Fibroblast of lung (primary cell): ENCODE measurements at regions not wholly inside any gene's neighbourhood (a gene's known extent, or its start where the extent isn't known, plus 50 kb on each side); places are given as distances from the start of the nearest gene placed in this dataset.

Experiments
- DNase-seq, 2 donors: peaks; one replicate each; pipeline versions ENCODE4 v3.0.0 to v3.0.0-alpha.2; 2010; ENCODE audit warnings: low read depth in 2 of 2
- H2AFZ ChIP-seq: 2 replicates; pipeline ENCODE4 v1.5.1; 2012; ENCODE audit warnings: low read length, control low read depth, inconsistent platforms
- H3K27ac ChIP-seq: 2 replicates; pipeline ENCODE4 v1.5.1; 2011; ENCODE audit warnings: low read length, control low read depth; ENCODE audit not compliant: insufficient read depth
- H3K27me3 ChIP-seq: 2 replicates; pipeline ENCODE4 v1.5.1; 2011; ENCODE audit warnings: mild to moderate bottlenecking, low read length; ENCODE audit not compliant: control insufficient read depth, insufficient read depth
- H3K36me3 ChIP-seq: 2 replicates; pipeline ENCODE4 v1.5.1; 2011; ENCODE audit warnings: low read length; ENCODE audit not compliant: control insufficient read depth, insufficient read depth
- H3K4me1 ChIP-seq: 2 replicates; pipeline ENCODE4 v1.5.1; 2011; ENCODE audit warnings: low read length; ENCODE audit not compliant: control insufficient read depth, insufficient read depth; ENCODE audit errors: extremely low read depth
- H3K4me2 ChIP-seq: 2 replicates; pipeline ENCODE4 v1.5.1; 2011; ENCODE audit warnings: low read length, control low read depth; ENCODE audit not compliant: insufficient read depth; ENCODE audit errors: extremely low read depth
- H3K4me3 ChIP-seq, 4 experiments: fragments of 200-600 bp in 1 of 4; sonication (generic) in 1 of 4; replicated peaks in 1 of 4; 2 replicates each; pipeline ENCODE4 v1.5.1; 2011 to 2016; ENCODE audit warnings: low read length in 4 of 4, low read depth in 3 of 4, mild to moderate bottlenecking in 3 of 4, control low read depth in 2 of 4, inconsistent platforms in 1 of 4, mixed read lengths in 1 of 4; ENCODE audit not compliant: insufficient read depth in 1 of 4; ENCODE audit errors: control extremely low read depth in 1 of 4
- H3K79me2 ChIP-seq: 2 replicates; pipeline ENCODE4 v1.5.1; 2012; ENCODE audit warnings: mild to moderate bottlenecking, low read length, inconsistent platforms; ENCODE audit not compliant: control insufficient read depth, insufficient read depth
- H3K9ac ChIP-seq: 2 replicates; pipeline ENCODE4 v1.5.1; 2011; ENCODE audit warnings: mild to moderate bottlenecking, low read length, control low read depth; ENCODE audit not compliant: insufficient read depth
- H3K9me3 ChIP-seq: 2 replicates; pipeline ENCODE4 v1.5.1; 2012; ENCODE audit warnings: low read depth, low read length; ENCODE audit not compliant: control insufficient read depth, insufficient read depth
- H4K20me1 ChIP-seq: 2 replicates; pipeline ENCODE4 v1.5.1; 2011; ENCODE audit warnings: low read length; ENCODE audit not compliant: control insufficient read depth, insufficient read depth; ENCODE audit errors: extremely low read depth
- EZH2 ChIP-seq: IDR thresholded peaks from 2 replicates; pipeline ENCODE4 v1.5.1; 2012; ENCODE audit warnings: low read length, control low read depth, mild to moderate bottlenecking; ENCODE audit errors: missing control alignments
- TF ChIP-seq, protein P1 (sequence below), 2 donors: IDR thresholded peaks in 1 of 2; conservative IDR thresholded peaks in 1 of 2; 1 replicate in 1 of 2; 2 replicates in 1 of 2; pipeline ENCODE4 v1.5.1; 2011 to 2012; ENCODE audit warnings: low read length in 2 of 2, control low read depth in 1 of 2, inconsistent platforms in 1 of 2, low read depth in 1 of 2, mild to moderate bottlenecking in 1 of 2

GRCh38 chr1:208858738-208859137 lies 614.6 kb upstream of the PLXNA2 start:
- Histone ChIP-seq H3K36me3 (no peaks in the 10 kb centered on the region), H4K20me1 (no peaks in the 10 kb centered on the region), H3K27me3 (no peaks in the 10 kb centered on the region), H2AFZ (no peak overlapping the region), H3K9me3 (no peaks in the 10 kb centered on the region), H3K4me1 (no peaks in the 10 kb centered on the region), H3K9ac (no peak overlapping the region), H3K4me2 (no peak overlapping the region), H3K27ac (no peak overlapping the region), H3K79me2 (no peaks in the 10 kb centered on the region), H3K4me3 (no peak overlapping the region)
- DNase-seq, result no peak
- TF ChIP-seq, protein P1, sequence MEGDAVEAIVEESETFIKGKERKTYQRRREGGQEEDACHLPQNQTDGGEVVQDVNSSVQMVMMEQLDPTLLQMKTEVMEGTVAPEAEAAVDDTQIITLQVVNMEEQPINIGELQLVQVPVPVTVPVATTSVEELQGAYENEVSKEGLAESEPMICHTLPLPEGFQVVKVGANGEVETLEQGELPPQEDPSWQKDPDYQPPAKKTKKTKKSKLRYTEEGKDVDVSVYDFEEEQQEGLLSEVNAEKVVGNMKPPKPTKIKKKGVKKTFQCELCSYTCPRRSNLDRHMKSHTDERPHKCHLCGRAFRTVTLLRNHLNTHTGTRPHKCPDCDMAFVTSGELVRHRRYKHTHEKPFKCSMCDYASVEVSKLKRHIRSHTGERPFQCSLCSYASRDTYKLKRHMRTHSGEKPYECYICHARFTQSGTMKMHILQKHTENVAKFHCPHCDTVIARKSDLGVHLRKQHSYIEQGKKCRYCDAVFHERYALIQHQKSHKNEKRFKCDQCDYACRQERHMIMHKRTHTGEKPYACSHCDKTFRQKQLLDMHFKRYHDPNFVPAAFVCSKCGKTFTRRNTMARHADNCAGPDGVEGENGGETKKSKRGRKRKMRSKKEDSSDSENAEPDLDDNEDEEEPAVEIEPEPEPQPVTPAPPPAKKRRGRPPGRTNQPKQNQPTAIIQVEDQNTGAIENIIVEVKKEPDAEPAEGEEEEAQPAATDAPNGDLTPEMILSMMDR (conservative IDR thresholded peaks at IDR 0.05 in 1 of 2, IDR thresholded peaks at IDR 0.05 in 1 of 2; ENCODE audit: low read depth in 1 of 2, low read length in 2 of 2), result no peak
- TF ChIP-seq EZH2, result no peak

DNA sequence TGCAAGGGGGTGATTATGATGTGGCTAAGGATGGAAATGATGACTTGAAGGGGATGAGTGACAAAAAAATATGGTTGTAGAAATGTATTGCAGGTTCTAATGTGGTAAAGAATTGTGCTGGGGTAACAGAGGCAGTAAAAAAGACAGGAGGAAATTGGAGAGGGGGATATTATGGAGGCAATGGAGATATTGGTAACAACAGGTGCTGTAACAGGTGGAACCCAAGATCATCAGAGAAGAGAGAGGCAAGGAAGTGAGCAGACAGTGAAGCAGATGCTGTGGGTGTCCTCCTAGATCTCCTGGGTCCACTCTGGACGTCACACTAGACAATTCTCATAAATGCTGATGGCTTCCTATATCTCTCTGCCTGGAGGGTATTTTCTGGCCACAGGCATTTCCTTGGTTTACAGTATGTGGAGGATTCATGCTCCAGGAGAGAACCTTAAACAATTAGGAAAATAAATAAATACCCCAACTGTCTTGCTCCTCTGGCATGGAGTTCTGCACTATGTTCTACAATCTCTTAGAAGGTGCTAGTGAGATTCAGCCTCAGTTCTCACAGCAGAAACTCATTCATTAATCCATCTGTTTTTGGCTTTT lies 620.3 kb upstream of the PLXNA2 start:
- Histone ChIP-seq H4K20me1 (no peaks in the 10 kb centered on the region), H3K4me1 (no peaks in the 10 kb centered on the region), H3K27me3 (no peaks in the 10 kb centered on the region), H3K4me2 (no peak overlapping the region), H3K27ac (no peak overlapping the region), H3K4me3 (no peak overlapping the region), H3K9ac (no peak overlapping the region), H3K9me3 (no peaks in the 10 kb centered on the region), H2AFZ (no peak overlapping the region), H3K36me3 (no peaks in the 10 kb centered on the region), H3K79me2 (no peaks in the 10 kb centered on the region)
- DNase-seq, result no peak
- TF ChIP-seq, protein P1 (conservative IDR thresholded peaks at IDR 0.05 in 1 of 2, IDR thresholded peaks at IDR 0.05 in 1 of 2; ENCODE audit: low read depth in 1 of 2, low read length in 2 of 2), result no peak
- TF ChIP-seq EZH2, result no peak

DNA sequence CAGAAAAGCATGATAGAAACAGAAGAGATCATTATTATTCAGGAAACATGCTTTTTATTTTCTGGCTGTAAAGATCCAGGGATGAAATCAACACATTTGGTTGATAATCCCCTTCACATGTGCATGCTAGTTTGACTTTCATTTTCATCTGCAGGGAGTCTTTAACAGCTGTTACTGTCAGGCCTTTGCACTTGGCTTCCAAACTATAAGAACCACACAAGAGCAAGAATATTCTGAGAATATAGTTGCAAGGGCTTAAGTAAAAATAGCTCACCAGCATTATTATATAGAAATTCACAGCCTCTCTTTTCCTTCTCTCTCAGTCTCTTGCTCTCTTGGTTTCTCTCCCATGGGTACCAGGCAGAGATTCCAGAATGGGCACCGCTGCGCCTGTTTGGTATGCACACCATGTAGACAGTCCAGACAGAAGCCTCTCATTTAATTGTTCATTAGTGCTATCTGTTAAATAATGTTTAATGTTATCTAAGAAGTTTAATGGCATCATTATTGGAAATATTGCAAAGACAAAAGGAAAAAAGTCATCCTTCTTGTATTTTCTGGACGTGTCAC lies 622.3 kb upstream of the PLXNA2 start:
- no peak overlapping the region for H3K9ac ChIP-seq
- no peaks in the 10 kb centered on the region for H3K27me3 ChIP-seq
- H4K20me1 ChIP-seq, result no peaks in the 10 kb centered on the region
- no peak for DNase-seq
- H3K4me3 ChIP-seq, result no peak overlapping the region
- no peak overlapping the region for H2AFZ ChIP-seq
- H3K79me2 ChIP-seq, result no peaks in the 10 kb centered on the region
- no peaks in the 10 kb centered on the region for H3K4me1 ChIP-seq
- no peaks in the 10 kb centered on the region for H3K36me3 ChIP-seq
- no peak overlapping the region for H3K4me2 ChIP-seq
- H3K27ac ChIP-seq, result no peak overlapping the region
- TF ChIP-seq, protein P1 (conservative IDR thresholded peaks at IDR 0.05 in 1 of 2, IDR thresholded peaks at IDR 0.05 in 1 of 2; ENCODE audit: low read depth in 1 of 2, low read length in 2 of 2), result no peak
- TF ChIP-seq EZH2, result no peak
- H3K9me3 ChIP-seq, result no peaks in the 10 kb centered on the region
